HG03196 (cell line): ENCODE measurements at regions not wholly inside any gene's neighbourhood (a gene's known extent, or its start where the extent isn't known, plus 50 kb on each side); places are given as distances from the start of the nearest gene placed in this dataset.

ENCODE experiments used
- ATAC-seq: cut with Tn5 transposase; IDR thresholded peaks from one replicate; pipeline ENCODE4 v1.9.1; 2021; ENCODE audit not compliant: unreplicated experiment

GRCh38 chr7:91517201-91517785 lies 253.1 kb downstream of the FZD1 start:
- ATAC-seq = no peak

GRCh38 chr7:91518058-91518457 lies 253.8 kb downstream of the FZD1 start:
- no peak for ATAC-seq

- no peak for ATAC-seq
Observed at GRCh38 chr7:91519241-91520158, 255.3 kb downstream of the FZD1 start.

GRCh38 chr7:91520645-91521044 lies 256.4 kb downstream of the FZD1 start:
- no peak for ATAC-seq

GRCh38 chr7:91526404-91526803 lies 262.2 kb downstream of the FZD1 start:
- ATAC-seq = no peak

GRCh38 chr7:91527460-91527859 lies 263.2 kb downstream of the FZD1 start:
- ATAC-seq = no peak

GRCh38 chr7:91533996-91534395 lies 269.8 kb downstream of the FZD1 start:
- ATAC-seq = no peak

GRCh38 chr7:91537260-91538152 lies 273.3 kb downstream of the FZD1 start:
- ATAC-seq = no peak

- no peak for ATAC-seq
Observed at GRCh38 chr7:91541641-91542040, 277.4 kb downstream of the FZD1 start.

GRCh38 chr7:91543646-91544045 lies 279.4 kb downstream of the FZD1 start:
- ATAC-seq = no peak

- ATAC-seq = no peak
Observed at GRCh38 chr7:91549878-91550277, 285.6 kb downstream of the FZD1 start.

- ATAC-seq = no peak
Observed at GRCh38 chr7:91550931-91551330, 286.7 kb downstream of the FZD1 start.

- no peak for ATAC-seq
Observed at GRCh38 chr7:91551377-91552175, 287.3 kb downstream of the FZD1 start.

- no peak for ATAC-seq
Observed at GRCh38 chr7:91553410-91553895, 289.2 kb downstream of the FZD1 start.

GRCh38 chr7:91554883-91555282 lies 290.6 kb downstream of the FZD1 start:
- no peak for ATAC-seq

GRCh38 chr7:91556239-91556638 lies 292.0 kb downstream of the FZD1 start:
- ATAC-seq = no peak

- ATAC-seq = no peak
Observed at GRCh38 chr7:91556956-91557650, 292.9 kb downstream of the FZD1 start.

GRCh38 chr7:91557789-91558404 lies 293.7 kb downstream of the FZD1 start:
- ATAC-seq = peak; percentile 87

- no peak for ATAC-seq
Observed at GRCh38 chr7:91559947-91560346, 295.7 kb downstream of the FZD1 start.
